ENCODE measurements at regions not wholly inside any gene's neighbourhood (a gene's known extent, or its start where the extent isn't known, plus 50 kb on each side); places are given as distances from the start of the nearest gene placed in this dataset.

DNA sequence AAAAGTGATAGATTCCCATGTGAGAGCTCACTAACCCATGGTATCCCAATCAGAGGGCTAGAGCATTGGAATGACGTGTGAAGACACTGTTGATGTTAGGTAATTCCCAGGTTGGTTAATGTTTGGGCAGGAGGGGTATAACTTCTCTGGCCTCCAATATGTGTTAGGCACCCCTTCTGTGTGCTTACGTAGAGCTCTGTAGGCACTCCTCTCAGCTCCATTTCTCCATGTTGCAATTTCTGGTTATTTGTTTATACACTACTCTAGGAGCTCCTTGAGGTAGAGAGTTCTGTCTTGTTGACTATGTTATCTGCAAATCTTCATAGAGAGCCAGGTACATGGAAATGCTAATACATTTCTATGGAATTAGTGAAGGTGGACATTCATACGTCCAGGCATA is 153.5 kb downstream of the RPIA start:
- TF ChIP-seq, protein P1, sequence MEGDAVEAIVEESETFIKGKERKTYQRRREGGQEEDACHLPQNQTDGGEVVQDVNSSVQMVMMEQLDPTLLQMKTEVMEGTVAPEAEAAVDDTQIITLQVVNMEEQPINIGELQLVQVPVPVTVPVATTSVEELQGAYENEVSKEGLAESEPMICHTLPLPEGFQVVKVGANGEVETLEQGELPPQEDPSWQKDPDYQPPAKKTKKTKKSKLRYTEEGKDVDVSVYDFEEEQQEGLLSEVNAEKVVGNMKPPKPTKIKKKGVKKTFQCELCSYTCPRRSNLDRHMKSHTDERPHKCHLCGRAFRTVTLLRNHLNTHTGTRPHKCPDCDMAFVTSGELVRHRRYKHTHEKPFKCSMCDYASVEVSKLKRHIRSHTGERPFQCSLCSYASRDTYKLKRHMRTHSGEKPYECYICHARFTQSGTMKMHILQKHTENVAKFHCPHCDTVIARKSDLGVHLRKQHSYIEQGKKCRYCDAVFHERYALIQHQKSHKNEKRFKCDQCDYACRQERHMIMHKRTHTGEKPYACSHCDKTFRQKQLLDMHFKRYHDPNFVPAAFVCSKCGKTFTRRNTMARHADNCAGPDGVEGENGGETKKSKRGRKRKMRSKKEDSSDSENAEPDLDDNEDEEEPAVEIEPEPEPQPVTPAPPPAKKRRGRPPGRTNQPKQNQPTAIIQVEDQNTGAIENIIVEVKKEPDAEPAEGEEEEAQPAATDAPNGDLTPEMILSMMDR (IDR thresholded peaks at IDR 0.05): no peak
- no peak for TF ChIP-seq POLR2A (IDR thresholded peaks at IDR 0.05)
